ENCODE measurements at regions not wholly inside any gene's neighbourhood (a gene's known extent, or its start where the extent isn't known, plus 50 kb on each side); places are given as distances from the start of the nearest gene placed in this dataset.

DNA sequence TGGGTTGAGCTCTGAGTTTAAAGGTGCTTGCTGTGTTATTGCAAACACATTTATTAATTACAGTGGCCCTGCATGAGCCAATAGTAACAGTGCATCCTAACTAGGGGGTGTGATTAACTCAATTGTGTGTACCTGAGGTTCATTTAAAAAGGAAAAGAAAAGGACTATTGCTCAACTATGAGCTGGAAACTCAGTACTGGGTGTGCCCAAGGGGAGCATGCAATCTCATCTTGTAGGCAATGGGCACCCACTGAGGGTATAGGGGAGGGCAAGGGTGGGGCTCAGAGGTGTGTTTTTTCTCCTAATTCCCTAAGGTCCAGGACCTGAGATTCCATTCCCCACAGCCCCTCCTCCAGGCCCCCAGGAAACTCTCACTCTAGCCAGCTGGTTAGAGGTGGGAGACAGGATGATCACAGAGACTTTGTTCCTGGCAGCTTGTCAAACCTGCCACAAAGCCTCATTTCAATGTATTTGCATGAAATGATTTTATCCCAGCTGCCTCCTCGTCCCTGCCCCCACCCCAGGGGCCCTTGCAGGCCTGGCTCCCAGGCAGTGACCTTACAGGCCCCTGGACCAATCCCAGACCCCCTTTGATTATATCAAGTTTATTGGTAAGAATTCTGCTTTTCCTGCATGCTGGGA lies 220.7 kb downstream of the TBC1D2B start:
- DNase-seq (ENCODE audit: low read depth), result no peak
- Histone ChIP-seq H3K27me3 (ENCODE audit: control insufficient read depth, insufficient read depth, low read length) (peaks cover 10% of the 10 kb centered on the region), H3K36me3 (ENCODE audit: control insufficient read depth, insufficient read depth, low read length) (no peaks in the 10 kb centered on the region), H3K4me3 (ENCODE audit: low read depth, low read length) (no peak overlapping the region)
- TF ChIP-seq, protein P1, sequence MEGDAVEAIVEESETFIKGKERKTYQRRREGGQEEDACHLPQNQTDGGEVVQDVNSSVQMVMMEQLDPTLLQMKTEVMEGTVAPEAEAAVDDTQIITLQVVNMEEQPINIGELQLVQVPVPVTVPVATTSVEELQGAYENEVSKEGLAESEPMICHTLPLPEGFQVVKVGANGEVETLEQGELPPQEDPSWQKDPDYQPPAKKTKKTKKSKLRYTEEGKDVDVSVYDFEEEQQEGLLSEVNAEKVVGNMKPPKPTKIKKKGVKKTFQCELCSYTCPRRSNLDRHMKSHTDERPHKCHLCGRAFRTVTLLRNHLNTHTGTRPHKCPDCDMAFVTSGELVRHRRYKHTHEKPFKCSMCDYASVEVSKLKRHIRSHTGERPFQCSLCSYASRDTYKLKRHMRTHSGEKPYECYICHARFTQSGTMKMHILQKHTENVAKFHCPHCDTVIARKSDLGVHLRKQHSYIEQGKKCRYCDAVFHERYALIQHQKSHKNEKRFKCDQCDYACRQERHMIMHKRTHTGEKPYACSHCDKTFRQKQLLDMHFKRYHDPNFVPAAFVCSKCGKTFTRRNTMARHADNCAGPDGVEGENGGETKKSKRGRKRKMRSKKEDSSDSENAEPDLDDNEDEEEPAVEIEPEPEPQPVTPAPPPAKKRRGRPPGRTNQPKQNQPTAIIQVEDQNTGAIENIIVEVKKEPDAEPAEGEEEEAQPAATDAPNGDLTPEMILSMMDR (IDR thresholded peaks at IDR 0.05; ENCODE audit: insufficient read depth, low read length, poor library complexity, severe bottlenecking), result no peak

DNA sequence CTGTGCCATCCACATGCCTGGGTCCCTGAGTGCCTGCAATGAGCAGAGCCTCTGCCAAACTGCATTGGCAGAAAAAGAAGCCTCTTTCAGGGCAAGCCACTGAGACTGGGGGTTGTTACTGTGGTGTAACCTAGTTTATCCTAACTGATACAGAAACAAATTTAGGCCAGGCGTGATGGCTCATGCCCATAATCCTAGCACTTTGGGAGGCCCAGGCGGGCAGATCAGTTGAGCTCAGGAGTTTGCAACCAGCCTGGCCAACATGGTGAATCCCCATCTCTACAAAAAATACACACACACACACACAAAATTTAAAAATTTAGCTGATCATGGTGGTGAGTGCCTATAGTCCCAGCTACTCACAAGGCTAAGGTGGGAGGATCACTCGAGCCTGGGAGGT lies 221.6 kb downstream of the TBC1D2B start:
- DNase-seq (ENCODE audit: low read depth), result no peak
- no peaks in the 10 kb centered on the region for H3K36me3 ChIP-seq (ENCODE audit: control insufficient read depth, insufficient read depth, low read length)

DNA sequence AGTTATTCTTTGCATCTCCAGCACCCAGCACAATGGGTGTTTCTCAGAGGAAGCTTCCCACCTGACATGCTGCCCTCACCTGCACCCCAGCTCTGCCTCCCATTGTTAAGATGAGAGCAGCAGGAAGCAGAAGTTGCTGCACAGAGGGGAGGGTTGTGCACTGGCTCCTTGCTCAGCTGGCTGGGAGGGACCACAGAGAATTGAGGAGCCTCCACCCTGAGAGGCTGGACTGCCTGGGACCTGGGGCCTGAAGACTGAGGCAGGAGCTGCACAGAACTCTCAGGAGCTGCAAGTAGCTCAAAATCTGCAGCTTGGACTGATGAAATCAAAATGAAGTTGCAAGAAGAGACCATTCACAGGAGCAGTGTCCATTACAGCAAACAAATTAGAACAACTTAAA lies 222.3 kb upstream of the LINGO1 start:
- TF ChIP-seq, protein P1 (IDR thresholded peaks at IDR 0.05; ENCODE audit: insufficient read depth, low read length, poor library complexity, severe bottlenecking), result no peak
- Histone ChIP-seq H3K27me3 (ENCODE audit: control insufficient read depth, insufficient read depth, low read length) (peaks cover 7% of the 10 kb centered on the region), H3K4me3 (ENCODE audit: low read depth, low read length) (no peak overlapping the region), H3K36me3 (ENCODE audit: control insufficient read depth, insufficient read depth, low read length) (no peaks in the 10 kb centered on the region)
- DNase-seq (ENCODE audit: low read depth), result no peak

More for the DNA sequence above, 221.6 kb downstream of the TBC1D2B start:
- Histone ChIP-seq H3K4me3 (ENCODE audit: low read depth, low read length) (no peak overlapping the region), H3K27me3 (ENCODE audit: control insufficient read depth, insufficient read depth, low read length) (peaks cover 10% of the 10 kb centered on the region)
- TF ChIP-seq, protein P1 (IDR thresholded peaks at IDR 0.05; ENCODE audit: insufficient read depth, low read length, poor library complexity, severe bottlenecking), result no peak

DNA sequence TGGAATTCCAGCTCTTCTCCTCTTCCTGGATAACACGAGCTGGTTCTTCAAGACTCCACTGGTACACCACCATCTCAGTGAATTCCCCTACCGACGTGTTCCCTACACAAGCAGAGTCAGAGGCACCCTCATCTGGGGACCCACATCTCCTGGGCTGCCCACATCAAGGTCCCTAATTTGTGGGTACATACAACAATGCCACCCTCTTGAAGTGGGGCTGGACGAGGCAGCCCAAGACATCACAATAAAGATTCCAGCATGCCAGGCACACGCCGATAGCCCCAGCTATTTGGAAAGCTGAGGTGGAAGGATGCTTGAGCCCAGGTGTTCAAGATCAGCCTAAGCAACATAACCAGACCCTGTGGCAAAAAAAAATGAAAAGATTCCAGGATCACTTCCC lies 221.2 kb upstream of the LINGO1 start:
- no peak for DNase-seq (ENCODE audit: low read depth)
- Histone ChIP-seq H3K27me3 (ENCODE audit: control insufficient read depth, insufficient read depth, low read length) (peaks cover 7% of the 10 kb centered on the region), H3K4me3 (ENCODE audit: low read depth, low read length) (no peak overlapping the region), H3K36me3 (ENCODE audit: control insufficient read depth, insufficient read depth, low read length) (no peaks in the 10 kb centered on the region)
- TF ChIP-seq, protein P1 (IDR thresholded peaks at IDR 0.05; ENCODE audit: insufficient read depth, low read length, poor library complexity, severe bottlenecking), result no peak

DNA sequence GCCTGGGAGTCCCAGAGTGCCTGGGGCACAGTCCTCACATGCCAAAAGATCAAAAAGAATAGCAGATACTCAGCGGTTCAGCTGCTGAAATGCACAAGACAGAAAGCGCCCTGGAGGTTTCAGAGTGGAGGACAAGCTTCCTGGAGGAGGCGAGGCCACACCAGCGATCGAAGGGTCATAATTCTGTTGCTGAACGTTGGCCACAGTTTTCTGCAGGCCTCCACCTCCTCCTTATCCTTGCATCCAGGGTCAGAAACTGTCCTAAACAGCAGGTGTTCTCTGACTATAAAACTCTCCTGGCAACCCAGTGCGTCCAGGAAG lies 220.3 kb upstream of the LINGO1 start:
- peaks cover 7% of the 10 kb centered on the region for H3K27me3 ChIP-seq (ENCODE audit: control insufficient read depth, insufficient read depth, low read length)
- H3K4me3 ChIP-seq (ENCODE audit: low read depth, low read length), result no peak overlapping the region
- H3K36me3 ChIP-seq (ENCODE audit: control insufficient read depth, insufficient read depth, low read length), result no peaks in the 10 kb centered on the region
- DNase-seq (ENCODE audit: low read depth), result no peak
- TF ChIP-seq, protein P1 (IDR thresholded peaks at IDR 0.05; ENCODE audit: insufficient read depth, low read length, poor library complexity, severe bottlenecking), result no peak
